ENCODE measurements at regions not wholly inside any gene's neighbourhood (a gene's known extent, or its start where the extent isn't known, plus 50 kb on each side); places are given as distances from the start of the nearest gene placed in this dataset.
"Not testable (repeated sequence)": the region's sequence is repeated elsewhere in the genome, so short reads cannot be mapped to it uniquely, and the experiment has no call there.

DNA sequence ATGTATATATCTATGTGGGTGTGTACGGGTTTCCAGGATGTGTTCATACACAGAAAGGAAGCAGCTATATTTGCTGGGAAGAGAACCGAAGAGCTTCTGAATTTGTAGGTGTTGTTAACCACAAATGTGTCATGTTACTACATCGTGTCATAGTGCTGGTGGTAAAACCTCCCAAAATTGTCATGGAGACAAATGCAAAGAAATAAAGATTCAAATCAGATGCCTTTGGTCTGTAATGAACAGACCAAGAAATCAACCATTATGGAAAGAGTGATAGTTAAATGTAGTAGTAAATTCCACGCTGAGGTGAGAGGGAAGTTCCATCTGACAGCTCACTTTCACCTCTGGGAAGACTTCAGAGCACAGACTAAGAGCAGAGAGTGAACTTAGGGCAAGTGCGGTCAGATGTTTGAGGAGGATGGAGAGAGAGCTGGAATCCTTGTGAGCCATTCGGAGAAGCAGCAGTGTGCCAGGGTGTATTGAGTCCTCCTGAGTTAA, 487.5 kb downstream of the TMEM121 start:
- Histone ChIP-seq H3K27ac (no peak overlapping the region), H3K9me3 (no peaks in the 10 kb centered on the region), H3K36me3 (no peaks in the 10 kb centered on the region), H3K27me3 (no peaks in the 10 kb centered on the region), H3K4me1 (no peaks in the 10 kb centered on the region), H3K4me3 (replicated peaks in 1 of 3) (no peak overlapping the region)
- TF ChIP-seq, protein P1, sequence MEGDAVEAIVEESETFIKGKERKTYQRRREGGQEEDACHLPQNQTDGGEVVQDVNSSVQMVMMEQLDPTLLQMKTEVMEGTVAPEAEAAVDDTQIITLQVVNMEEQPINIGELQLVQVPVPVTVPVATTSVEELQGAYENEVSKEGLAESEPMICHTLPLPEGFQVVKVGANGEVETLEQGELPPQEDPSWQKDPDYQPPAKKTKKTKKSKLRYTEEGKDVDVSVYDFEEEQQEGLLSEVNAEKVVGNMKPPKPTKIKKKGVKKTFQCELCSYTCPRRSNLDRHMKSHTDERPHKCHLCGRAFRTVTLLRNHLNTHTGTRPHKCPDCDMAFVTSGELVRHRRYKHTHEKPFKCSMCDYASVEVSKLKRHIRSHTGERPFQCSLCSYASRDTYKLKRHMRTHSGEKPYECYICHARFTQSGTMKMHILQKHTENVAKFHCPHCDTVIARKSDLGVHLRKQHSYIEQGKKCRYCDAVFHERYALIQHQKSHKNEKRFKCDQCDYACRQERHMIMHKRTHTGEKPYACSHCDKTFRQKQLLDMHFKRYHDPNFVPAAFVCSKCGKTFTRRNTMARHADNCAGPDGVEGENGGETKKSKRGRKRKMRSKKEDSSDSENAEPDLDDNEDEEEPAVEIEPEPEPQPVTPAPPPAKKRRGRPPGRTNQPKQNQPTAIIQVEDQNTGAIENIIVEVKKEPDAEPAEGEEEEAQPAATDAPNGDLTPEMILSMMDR (IDR thresholded peaks at IDR 0.05) = no peak
- TF ChIP-seq POLR2A (IDR thresholded peaks at IDR 0.05) = no peak
- intact Hi-C loops (cut with DNase I) = no loop called here
- WGBS, 2 donors = 38 to 60% methylated on average over 5 to 6 of the region's 6 CpGs
- no peak for DNase-seq

DNA sequence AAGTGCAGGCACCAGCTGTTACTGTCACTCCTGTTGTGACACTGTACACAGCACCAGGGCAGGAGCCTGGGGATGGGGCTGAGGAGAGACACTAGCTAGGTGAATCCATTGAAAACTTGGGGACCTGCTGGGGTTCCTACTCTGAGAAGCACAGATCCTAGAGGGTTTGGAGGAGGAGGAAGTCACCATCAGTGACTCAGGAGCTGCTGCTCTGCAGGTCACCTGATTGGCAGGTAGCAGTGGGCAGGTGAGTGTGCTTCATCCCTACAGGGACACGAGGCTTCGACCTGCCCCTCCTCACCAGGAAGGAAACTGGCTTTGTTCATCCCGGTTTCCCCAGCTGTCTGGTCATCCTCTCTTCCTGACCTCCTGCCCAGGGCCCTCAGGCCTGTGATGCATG, 491.6 kb downstream of the TMEM121 start:
- H3K4me3 ChIP-seq (replicated peaks in 1 of 3); DNase-seq; H3K36me3 ChIP-seq; H3K27ac ChIP-seq; H3K27me3 ChIP-seq; H3K4me1 ChIP-seq; H3K9me3 ChIP-seq; intact Hi-C loops (cut with DNase I): not testable (repeated sequence)
- WGBS, 2 donors = 59% methylated on average over 3 of the region's 3 CpGs; no CpG with 5 or more reads in 1 of the 2 donors

DNA sequence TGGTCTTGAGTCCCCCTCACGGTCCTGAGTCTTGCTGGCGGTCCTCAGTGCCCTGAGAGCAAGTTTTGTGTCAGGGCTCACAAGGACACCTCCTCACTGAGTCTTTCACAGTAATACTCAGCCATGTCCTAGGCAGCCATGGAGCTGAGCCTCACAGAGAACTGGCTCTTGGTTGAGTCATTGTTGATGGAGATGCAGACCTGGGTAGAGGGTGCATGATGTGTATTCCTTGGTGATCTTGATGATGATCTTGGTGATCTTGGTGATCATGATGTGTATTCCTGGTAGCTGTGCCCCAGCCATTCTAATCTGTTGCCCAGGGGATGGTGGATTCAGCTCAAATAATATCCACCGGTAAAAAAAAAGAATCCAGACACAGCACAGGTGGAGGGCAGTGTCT, 495.4 kb downstream of the TMEM121 start:
- TF ChIP-seq, protein P1 (IDR thresholded peaks at IDR 0.05) = no peak
- TF ChIP-seq POLR2A (IDR thresholded peaks at IDR 0.05) = no peak
- Histone ChIP-seq H3K4me3 (replicated peaks in 1 of 3) (no peak overlapping the region), H3K4me1 (no peaks in the 10 kb centered on the region), H3K9me3 (no peaks in the 10 kb centered on the region), H3K27me3 (no peaks in the 10 kb centered on the region), H3K27ac (no peak overlapping the region), H3K36me3 (no peaks in the 10 kb centered on the region)
- WGBS, 2 donors = 65% methylated on average over 3 of the region's 3 CpGs; no CpG with 5 or more reads in 1 of the 2 donors
- intact Hi-C loops (cut with DNase I) = no loop called here
- DNase-seq = no peak

DNA sequence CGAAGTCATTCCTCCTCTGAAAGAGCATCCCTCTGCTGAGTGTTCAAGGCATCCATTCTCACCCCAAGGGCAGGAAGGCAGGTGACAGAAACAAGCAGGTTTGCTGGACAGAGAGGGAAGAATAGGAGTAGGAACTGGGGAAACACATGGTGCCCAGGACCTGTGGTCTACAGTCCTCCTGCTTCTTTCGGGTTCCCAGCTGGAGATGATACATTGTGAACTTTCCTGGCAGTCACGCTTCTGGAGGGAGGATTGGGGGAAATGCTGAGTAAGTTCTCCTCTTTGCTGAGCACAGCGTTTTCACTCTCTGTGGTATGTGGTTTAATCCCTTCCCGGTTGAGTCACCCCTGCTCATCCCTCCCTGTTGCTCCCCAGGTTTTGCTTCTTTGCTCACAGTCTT, 496.3 kb downstream of the TMEM121 start:
- 48% methylated on average over 5 of the region's 5 CpGs; no CpG with 5 or more reads in 1 of the 2 donors for WGBS, 2 donors

DNA sequence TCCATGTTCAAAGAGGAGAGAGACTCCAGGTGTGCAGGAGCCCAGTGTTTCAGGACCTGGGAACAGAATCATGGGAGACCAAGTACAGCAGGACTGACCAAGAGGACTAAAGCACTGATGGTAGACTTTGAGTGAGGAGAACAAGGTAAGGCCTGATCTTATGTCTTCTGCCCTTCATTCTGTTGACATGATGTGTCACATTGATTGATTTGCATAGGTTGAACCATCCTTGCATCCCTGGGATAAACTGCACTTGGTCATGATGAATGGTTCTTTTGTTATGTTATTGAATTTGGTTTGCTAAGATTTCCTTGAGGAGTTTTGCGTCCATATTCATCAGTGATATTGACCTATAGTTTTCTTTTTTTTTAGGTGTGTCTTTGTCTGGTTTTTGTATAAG, 497.0 kb downstream of the TMEM121 start:
- H3K4me1 ChIP-seq = no peaks in the 10 kb centered on the region
- no peaks in the 10 kb centered on the region for H3K36me3 ChIP-seq
- 81% methylated on average over 1 of the region's 1 CpG; no CpG with 5 or more reads in 1 of the 2 donors for whole genome bisulfite sequencing, 2 donors
- no peak for DNase-seq
- TF ChIP-seq, protein P1 (IDR thresholded peaks at IDR 0.05) = no peak
- no peak for TF ChIP-seq POLR2A (IDR thresholded peaks at IDR 0.05)
- H3K27me3 ChIP-seq = no peaks in the 10 kb centered on the region
- H3K9me3 ChIP-seq = no peaks in the 10 kb centered on the region
- intact Hi-C loops (cut with DNase I) = no loop called here
- H3K27ac ChIP-seq = no peak overlapping the region
- H3K4me3 ChIP-seq (replicated peaks in 1 of 3) = no peak overlapping the region

More for the DNA sequence above, 496.3 kb downstream of the TMEM121 start:
- H3K27ac ChIP-seq; H3K4me1 ChIP-seq; H3K27me3 ChIP-seq; H3K9me3 ChIP-seq; DNase-seq; H3K36me3 ChIP-seq; intact Hi-C loops (cut with DNase I); H3K4me3 ChIP-seq (replicated peaks in 1 of 3): not testable (repeated sequence)

DNA sequence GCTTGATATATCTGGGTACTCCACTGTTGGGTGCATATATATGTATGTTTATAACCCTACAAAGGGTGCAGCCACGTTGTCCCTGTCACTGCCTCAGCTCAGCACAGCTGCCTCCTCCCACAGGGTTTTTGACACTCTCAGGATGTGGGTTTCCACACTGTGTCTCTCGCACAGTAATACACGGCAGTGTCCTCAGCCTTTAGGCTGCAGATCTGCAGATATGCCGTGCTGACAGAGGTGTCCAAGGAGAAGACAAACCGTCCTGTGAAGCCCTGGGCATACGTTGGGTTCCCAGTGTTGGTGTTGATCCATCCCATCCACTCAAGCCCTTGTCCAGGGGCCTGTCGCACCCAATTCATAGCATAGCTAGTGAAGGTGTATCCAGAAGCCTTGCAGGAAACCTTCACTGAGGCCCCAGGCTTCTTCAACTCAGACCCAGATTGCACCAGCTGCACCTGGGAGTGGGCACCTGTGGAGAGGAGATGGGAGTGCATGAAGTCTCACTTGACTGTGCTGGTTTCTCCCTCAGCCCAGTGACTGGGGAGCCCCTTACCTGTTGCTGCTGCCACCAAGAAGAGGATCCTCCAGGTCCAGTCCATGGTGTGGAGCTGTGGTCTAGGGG, 498.7 kb downstream of the TMEM121 start:
- WGBS, 2 donors = 39% methylated on average over 6 of the region's 7 CpGs; no CpG with 5 or more reads in 1 of the 2 donors
- intact Hi-C loops (cut with DNase I) = no loop called here
- Histone ChIP-seq H3K4me3 (replicated peaks in 1 of 3) (no peak overlapping the region), H3K27me3 (no peaks in the 10 kb centered on the region), H3K27ac (no peak overlapping the region), H3K36me3 (no peaks in the 10 kb centered on the region), H3K9me3 (no peaks in the 10 kb centered on the region), H3K4me1 (no peaks in the 10 kb centered on the region)
- no peak for TF ChIP-seq POLR2A (IDR thresholded peaks at IDR 0.05)
- TF ChIP-seq, protein P1 (IDR thresholded peaks at IDR 0.05) = no peak
- DNase-seq = no peak
